WTC11 (cell line): ENCODE measurements at regions not wholly inside any gene's neighbourhood (a gene's known extent, or its start where the extent isn't known, plus 50 kb on each side); places are given as distances from the start of the nearest gene placed in this dataset.

ENCODE experiments used
- ATAC-seq: fragments of 200-7000 bp; cut with Tn5 transposase; 2 replicates; pipeline ENCODE4 v1.10.0; 2021; ENCODE audit warnings: mild to moderate bottlenecking, moderate library complexity
- CTCF ChIA-PET: fragments of 300-600 bp; sonication (Branson Sonifier 250); formaldehyde crosslinking; loops from one replicate; lab custom pipeline; 2021; ENCODE audit warnings: antibody characterized with exemption; lab: Charles Lee
- POLR2A ChIA-PET: fragments of 350-600 bp; sonication (Branson Sonifier 250); formaldehyde crosslinking; loops from one replicate; lab custom pipeline; 2021; ENCODE audit warnings: antibody characterized with exemption; lab: Charles Lee
- DNase-seq: peaks from one replicate; pipeline ENCODE4 v3.0.0; 2021; ENCODE audit warnings: low spot score
- H3K27ac Mint-ChIP-seq: 2 replicates; pipeline ENCODE4 v1.8.0; 2021; ENCODE audit warnings: mixed read lengths
- H3K27me3 Mint-ChIP-seq: 2 replicates; pipeline ENCODE4 v1.8.0; 2021; ENCODE audit warnings: low read depth, mild to moderate bottlenecking, moderate library complexity, mixed read lengths
- H3K36me3 Mint-ChIP-seq: 2 replicates; pipeline ENCODE4 v1.8.0; 2021; ENCODE audit warnings: mixed read lengths
- H3K4me1 Mint-ChIP-seq: 2 replicates; pipeline ENCODE4 v1.8.0; 2022; ENCODE audit warnings: mixed read lengths
- H3K4me3 Mint-ChIP-seq: 2 replicates; pipeline ENCODE4 v1.8.0; 2021; ENCODE audit warnings: mild to moderate bottlenecking, moderate library complexity, mixed read lengths
- H3K9me3 Mint-ChIP-seq: 2 replicates; pipeline ENCODE4 v1.8.0; 2021; ENCODE audit warnings: mixed read lengths
- ATF1 ChIP-seq: sonication (generic); formaldehyde crosslinking; IDR thresholded peaks from 2 replicates; pipeline ENCODE4 v1.8.1; 2023; ENCODE audit warnings: mild to moderate bottlenecking, moderate library complexity, missing genetic modification reagents
- CBFB ChIP-seq: sonication (generic); formaldehyde crosslinking; IDR thresholded peaks from 2 replicates; pipeline ENCODE4 v1.8.1; 2022; ENCODE audit warnings: mild to moderate bottlenecking, low read depth, missing genetic modification reagents
- E2F1 ChIP-seq: sonication (generic); formaldehyde crosslinking; IDR thresholded peaks from 2 replicates; pipeline ENCODE4 v1.8.0; 2022; ENCODE audit warnings: mild to moderate bottlenecking, missing genetic modification reagents
- EMX1 ChIP-seq: fragments of 250-450 bp; sonication (Bioruptor Pico); IDR thresholded peaks from 2 replicates; pipeline ENCODE4 v1.8.0; 2021; ENCODE audit warnings: mild to moderate bottlenecking
- FOXP4 ChIP-seq: sonication (generic); formaldehyde crosslinking; IDR thresholded peaks from 2 replicates; pipeline ENCODE4 v1.8.0; 2022; ENCODE audit warnings: mild to moderate bottlenecking, missing genetic modification reagents
- HMGXB4 ChIP-seq: sonication (generic); formaldehyde crosslinking; IDR thresholded peaks from 2 replicates; pipeline ENCODE4 v1.8.1; 2023; ENCODE audit warnings: mild to moderate bottlenecking, moderate library complexity, missing genetic modification reagents
- JAZF1 ChIP-seq: fragments of 250-450 bp; sonication (Bioruptor Pico); IDR thresholded peaks from 2 replicates; pipeline ENCODE4 v1.9.0; 2021; ENCODE audit warnings: moderate library complexity, mild to moderate bottlenecking, inconsistent platforms
- MXD4 ChIP-seq: fragments of 250-450 bp; sonication (Bioruptor Pico); IDR thresholded peaks from 2 replicates; pipeline ENCODE4 v1.8.0; 2021; ENCODE audit warnings: mild to moderate bottlenecking, moderate library complexity, borderline replicate concordance
- NFATC4 ChIP-seq: fragments of 250-450 bp; sonication (Bioruptor Pico); IDR thresholded peaks from 2 replicates; pipeline ENCODE4 v1.9.0; 2021; ENCODE audit warnings: mild to moderate bottlenecking
- PRRX2 ChIP-seq: fragments of 250-450 bp; sonication (Bioruptor Pico); IDR thresholded peaks from 2 replicates; pipeline ENCODE4 v1.8.0; 2021; ENCODE audit warnings: mild to moderate bottlenecking
- SOX15 ChIP-seq: fragments of 250-450 bp; sonication (Bioruptor Pico); IDR thresholded peaks from 2 replicates; pipeline ENCODE4 v1.9.0; 2021; ENCODE audit warnings: mild to moderate bottlenecking
- TEAD4 ChIP-seq: sonication (generic); formaldehyde crosslinking; IDR thresholded peaks from 2 replicates; pipeline ENCODE4 v1.8.0; 2022; ENCODE audit warnings: mild to moderate bottlenecking, missing genetic modification reagents
- ZBTB43 ChIP-seq: sonication (generic); formaldehyde crosslinking; IDR thresholded peaks from 2 replicates; pipeline ENCODE4 v1.8.1; 2023; ENCODE audit warnings: mild to moderate bottlenecking, missing genetic modification reagents
- ZNF263 ChIP-seq: sonication (generic); formaldehyde crosslinking; IDR thresholded peaks from 2 replicates; pipeline ENCODE4 v1.8.1; 2022; ENCODE audit warnings: low read depth, mild to moderate bottlenecking, moderate library complexity, missing genetic modification reagents
- ZNF532 ChIP-seq: fragments of 250-450 bp; sonication (Bioruptor Pico); IDR thresholded peaks from 2 replicates; pipeline ENCODE4 v1.9.0; 2021; ENCODE audit warnings: mild to moderate bottlenecking, borderline replicate concordance

GRCh38 chr6:90436403-90436802, 139.8 kb upstream of the BACH2 start:
- TF ChIP-seq JAZF1 (no peak), EMX1 (no peak), PRRX2 (CRISPR knock-in tag) (no peak), ZNF263 (no peak), E2F1 (CRISPR knock-in tag) (no peak), SOX15 (CRISPR knock-in tag) (no peak), ZNF532 (CRISPR knock-in tag) (no peak), TEAD4 (no peak), FOXP4 (CRISPR knock-in tag) (no peak), CBFB (no peak), ZBTB43 (CRISPR knock-in tag) (no peak)
- H3K27ac Mint-ChIP-seq = no peak overlapping the region
- peaks cover 13% of the 10 kb centered on the region for H3K36me3 Mint-ChIP-seq
- no peak for DNase-seq
- peaks cover 28% of the 10 kb centered on the region for H3K9me3 Mint-ChIP-seq
- H3K4me3 Mint-ChIP-seq = no peak overlapping the region
- ATAC-seq = no peak
- ChIA-PET POLR2A (no interaction called here), CTCF (interaction anchor here (0.5 to 4.9 kb wide), 4 partner anchors 31 to 496 kb away, joined by 3 to 37 read pairs (median 12); no protein-coding TSS in a partner anchor)
- H3K4me1 Mint-ChIP-seq = peaks cover 67% of the 10 kb centered on the region
- H3K27me3 Mint-ChIP-seq = peaks cover 3% of the 10 kb centered on the region

- no peak overlapping the region; the same call in 1 of the 2 replicates for H3K4me3 Mint-ChIP-seq
- peaks cover 16% of the 10 kb centered on the region for H3K36me3 Mint-ChIP-seq
- peaks cover 57% of the 10 kb centered on the region for H3K4me1 Mint-ChIP-seq
- ChIA-PET POLR2A (no interaction called here), CTCF (interaction anchor here (0.8 to 4.9 kb wide), 5 partner anchors 10 to 495 kb away, joined by 5 to 37 read pairs (median 8); no protein-coding TSS in a partner anchor)
- no peak overlapping the region; the same call in 1 of the 2 replicates for H3K27ac Mint-ChIP-seq
- H3K9me3 Mint-ChIP-seq = peaks cover 34% of the 10 kb centered on the region
- ATAC-seq (peak; percentile 27; the same call in 1 of the 2 replicates), DNase-seq (no peak)
- peaks cover 3% of the 10 kb centered on the region for H3K27me3 Mint-ChIP-seq
- TF ChIP-seq ZNF532 (CRISPR knock-in tag) (no peak), NFATC4 (CRISPR knock-in tag) (no peak), ATF1 (CRISPR knock-in tag) (no peak), HMGXB4 (CRISPR knock-in tag) (no peak), MXD4 (CRISPR knock-in tag) (no peak)
- TF ChIP-seq, all 79 proteins: peak for 0
Measured at GRCh38 chr6:90435207-90435899, 138.7 kb upstream of the BACH2 start.
